HK-2 (cell line): ENCODE measurements at regions not wholly inside any gene's neighbourhood (a gene's known extent, or its start where the extent isn't known, plus 50 kb on each side); places are given as distances from the start of the nearest gene placed in this dataset.

ENCODE experiments used
- DNase-seq: peaks from one replicate; pipeline ENCODE4 v3.0.0-alpha.2; 2018; ENCODE audit not compliant: unreplicated experiment

DNA sequence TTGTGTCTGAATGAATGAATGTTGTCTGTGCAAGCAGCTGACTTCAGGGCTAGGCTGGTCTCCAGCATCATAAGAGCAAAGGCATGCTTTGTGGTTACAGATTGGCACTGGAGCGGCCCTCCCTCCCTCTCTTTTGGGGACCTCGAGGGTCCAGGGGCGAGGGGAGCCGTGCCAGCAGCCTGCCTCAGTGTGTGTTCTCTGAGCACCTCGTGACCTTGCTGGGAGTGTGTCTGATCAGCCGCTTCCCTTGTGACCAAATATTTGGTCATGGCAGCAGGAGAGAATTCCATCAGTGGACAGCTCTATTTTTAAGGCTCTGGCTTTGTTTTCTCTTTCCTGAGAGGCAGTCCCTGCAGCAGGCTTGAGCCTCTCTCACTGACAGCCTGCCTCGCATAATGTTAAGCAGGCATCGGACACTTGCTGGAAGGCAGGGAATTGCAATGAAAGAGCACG, 329.7 kb downstream of the UQCRFS1 start:
- DNase-seq: no peak

DNA sequence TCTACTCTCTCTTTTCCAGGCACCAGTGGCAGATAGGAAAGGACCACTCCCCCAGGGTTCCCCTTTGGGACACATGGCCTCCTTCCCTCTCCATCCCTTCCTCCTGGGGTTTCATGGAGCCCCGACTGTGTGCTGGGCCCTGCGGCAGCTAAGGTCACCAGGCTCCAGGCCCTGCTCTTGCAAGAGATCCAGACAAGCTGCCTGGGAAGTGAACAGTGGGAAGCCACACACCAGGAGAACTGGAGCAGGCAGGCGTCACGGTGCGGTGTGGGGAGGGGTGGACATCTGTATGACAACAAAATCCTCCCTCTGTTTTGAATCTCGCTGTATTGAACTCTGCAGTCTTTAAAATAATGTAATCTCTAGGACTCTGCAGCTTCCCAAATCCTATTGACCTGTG, 330.1 kb downstream of the UQCRFS1 start:
- no peak for DNase-seq

DNA sequence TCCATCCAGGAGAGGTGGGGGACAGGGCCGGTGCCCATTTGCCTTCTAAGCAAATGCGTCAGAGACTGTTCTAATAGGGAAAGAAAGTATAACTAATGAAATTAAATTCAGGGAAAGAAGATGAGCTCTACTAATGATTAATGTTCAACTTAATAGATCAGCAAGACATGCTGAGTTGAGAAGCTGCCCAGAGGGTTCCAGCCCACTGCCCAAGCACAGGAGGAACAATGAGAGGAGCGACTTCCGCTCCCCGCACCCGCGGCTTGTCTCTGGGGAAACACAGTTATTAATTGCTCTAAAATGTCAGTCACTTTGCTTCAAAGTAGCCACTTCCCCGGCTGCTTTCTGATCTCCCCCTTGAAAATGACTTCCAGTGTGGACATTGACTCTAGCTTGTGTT, 331.3 kb downstream of the UQCRFS1 start:
- DNase-seq: peak; percentile 60

DNA sequence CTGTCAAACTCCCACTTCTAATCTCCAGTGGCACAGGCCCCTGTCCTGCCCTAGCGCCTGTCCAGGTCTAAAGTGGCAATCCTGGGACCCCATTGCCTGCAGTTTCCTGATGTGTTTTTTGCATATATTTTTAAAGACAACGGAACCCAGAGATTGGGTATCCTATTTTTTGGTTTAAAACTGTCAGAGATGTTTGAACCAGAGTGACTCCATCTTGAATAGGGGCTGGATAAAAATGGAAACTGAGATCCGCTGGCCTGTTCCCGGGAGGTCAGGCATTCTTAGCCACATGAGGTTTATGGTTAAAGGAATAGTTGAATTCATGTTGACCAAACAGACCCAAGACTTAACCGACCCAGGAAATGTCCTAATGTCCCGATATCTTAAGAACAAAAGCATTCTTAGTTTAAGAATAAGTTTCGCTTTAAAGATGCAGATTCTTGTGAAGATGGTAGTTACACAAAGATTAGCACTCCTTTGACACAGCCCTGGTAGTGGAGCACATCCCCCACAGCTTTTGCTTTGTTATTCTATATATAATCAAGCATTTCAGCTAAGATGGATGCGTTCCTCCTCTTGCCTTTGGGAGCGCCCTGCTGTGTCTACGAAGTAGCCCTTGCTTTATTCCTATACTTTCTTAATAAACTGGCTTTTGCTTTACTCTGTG, 332.1 kb downstream of the UQCRFS1 start:
- DNase-seq: no peak

DNA sequence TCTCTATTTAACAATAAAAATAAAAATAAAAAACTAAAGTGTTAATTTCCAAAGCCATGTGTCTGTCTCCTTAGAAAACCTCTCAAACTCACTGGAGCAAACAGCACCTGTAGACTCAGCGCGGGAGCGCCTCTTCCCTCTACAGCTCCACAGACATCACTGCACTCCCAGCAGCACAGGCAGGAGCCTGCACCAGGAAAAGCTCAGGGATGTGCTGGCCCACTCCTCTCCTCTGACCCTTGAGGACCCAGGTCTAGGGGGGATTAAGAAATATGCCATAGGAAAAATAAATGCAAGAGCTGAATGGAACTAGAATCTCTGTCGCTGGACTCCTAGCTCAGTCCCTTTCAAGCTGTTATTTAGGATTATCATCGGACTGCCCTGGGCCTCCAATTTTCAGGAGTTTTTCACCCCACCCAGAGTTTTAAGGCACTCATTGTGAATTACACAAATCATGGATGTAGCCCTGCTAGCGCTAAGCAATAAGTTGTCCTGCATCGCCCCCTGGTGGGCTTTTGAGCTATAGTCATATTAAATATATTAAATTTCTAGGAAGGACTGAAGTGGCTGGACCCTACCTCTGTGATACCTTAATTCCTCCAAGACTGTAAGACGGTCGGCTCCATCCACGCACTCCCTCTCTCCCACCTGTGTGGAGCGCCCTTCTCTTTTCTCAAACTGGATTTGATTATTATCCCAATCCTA, 333.9 kb downstream of the UQCRFS1 start:
- DNase-seq: peak; percentile 62

DNA sequence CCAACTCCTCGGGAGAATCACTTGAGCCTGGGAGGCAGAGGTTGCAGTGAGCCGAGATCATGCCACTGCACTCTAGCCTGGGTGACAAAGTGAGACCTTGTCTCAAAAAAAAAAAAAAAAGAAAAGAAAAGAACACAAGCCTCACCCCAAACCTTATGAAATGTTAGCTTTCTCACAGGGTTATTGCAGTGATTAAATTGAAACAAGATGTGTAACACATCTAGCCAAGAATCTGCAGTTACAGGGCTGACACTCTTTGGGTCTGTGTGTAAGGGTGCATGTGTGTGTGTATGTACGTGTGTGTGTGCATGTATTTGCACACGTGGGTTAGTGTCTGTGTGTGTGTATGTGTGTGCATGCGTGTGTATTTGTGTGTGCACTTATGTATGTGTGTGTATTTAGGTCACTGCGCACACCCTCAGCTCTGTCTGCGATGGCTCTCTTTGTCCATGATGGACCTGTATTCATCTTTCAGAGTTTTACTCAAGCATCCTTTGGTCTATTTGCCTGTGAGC, 336.3 kb downstream of the UQCRFS1 start:
- no peak for DNase-seq

DNA sequence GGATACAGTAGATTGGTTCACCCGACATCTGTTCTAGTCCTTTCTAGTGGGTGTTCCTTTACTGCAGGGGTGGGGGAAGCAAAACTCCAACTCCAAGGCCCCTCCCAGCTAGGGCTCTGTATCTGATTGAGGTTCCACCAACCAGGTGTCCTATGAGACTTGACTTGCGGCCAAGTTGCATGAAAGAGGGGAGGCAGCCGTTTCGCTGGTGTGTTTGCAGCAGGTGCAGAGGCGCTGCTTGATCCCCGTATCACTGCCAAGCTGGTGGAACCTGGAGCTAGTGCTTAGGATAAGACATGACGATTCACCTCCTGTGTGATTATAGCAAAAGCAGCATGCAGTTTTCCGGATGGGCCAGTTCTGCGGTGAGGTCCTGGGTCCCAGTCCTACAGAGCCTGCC, 338.2 kb downstream of the UQCRFS1 start:
- DNase-seq: no peak

DNA sequence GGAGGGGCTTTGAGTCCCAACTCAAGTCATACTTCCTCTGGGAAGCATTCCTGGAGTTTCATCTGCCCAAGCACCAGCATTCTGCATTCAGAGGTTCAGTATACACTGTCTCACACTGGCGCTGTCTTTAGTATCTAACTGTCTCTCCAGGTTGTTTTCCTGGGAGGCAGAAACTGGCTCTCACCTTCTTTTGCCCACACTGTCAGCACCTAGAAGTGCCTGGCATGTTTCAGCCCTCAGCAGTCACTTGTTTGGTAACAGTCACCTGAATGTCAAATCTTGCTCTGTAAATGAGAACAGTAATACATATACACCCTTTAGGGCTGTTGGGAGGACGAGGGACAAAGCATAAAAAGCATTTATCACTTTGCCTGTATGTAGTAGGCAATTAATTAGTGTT, 339.6 kb downstream of the UQCRFS1 start:
- no peak for DNase-seq

DNA sequence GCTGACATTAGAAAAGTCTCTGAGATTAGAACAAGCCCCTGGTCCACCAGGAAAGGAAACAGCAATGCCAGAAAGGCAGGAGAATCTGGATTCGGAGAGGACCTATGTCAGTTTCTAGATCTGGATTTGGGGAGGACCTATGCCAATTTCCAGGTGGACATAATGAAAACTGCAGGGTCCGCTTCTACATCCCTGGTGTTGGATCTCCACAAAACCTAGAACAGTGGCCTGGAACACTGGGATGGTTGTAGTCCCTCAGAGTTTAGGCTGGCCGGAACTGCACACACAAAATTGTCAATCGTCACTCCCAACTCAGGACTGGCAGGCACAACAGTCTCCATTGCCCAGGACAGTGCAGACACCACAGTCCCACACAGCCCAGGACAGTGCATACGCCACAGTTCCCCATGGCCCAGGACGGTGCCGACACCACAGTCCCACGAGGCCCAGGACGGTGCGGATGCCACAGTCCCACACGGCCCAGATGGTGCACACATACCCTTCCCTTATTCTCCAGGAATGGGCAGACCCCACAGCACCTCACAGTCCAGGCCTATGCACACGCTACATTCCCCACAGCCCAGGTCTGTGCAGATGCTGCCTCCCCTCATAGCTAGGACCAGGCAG, 341.7 kb downstream of the UQCRFS1 start:
- no peak for DNase-seq

DNA sequence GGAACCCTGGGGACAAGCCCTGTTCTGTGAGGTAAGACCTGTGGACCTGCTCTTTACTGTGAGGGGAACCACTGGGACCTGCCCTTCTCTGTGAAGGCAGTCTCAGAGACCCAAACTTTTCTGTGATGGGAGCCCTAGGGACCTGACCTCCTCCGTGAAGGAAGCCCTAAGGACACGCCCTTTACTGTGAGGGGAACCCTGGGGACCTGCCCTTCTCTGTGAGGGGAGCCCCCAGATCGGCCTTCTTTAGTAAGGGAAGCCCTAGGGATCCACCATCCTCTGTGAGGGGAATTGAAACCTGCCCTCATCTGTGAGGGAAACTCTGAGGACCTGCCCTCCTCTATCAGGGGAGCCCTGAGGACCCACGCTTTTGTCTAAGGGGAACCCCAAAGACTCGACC, 343.5 kb downstream of the UQCRFS1 start:
- no peak for DNase-seq

DNA sequence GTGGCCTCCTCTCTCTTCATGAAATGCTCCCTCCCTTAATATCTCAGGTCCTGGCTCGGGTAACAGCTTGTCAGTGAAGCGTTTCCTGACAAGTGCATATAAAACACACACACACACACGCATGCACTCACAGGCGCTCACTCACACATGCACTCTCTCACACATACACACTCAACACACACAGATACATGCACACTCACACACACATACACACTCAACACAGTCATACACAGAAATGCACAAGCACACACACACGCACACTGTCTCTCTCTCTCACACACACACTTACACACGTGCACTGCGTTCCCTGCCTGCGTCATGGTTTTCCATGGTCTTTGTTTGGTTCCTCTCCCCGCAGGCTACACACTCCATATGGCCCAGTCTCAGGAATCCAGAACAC, 344.1 kb downstream of the UQCRFS1 start:
- DNase-seq: no peak

DNA sequence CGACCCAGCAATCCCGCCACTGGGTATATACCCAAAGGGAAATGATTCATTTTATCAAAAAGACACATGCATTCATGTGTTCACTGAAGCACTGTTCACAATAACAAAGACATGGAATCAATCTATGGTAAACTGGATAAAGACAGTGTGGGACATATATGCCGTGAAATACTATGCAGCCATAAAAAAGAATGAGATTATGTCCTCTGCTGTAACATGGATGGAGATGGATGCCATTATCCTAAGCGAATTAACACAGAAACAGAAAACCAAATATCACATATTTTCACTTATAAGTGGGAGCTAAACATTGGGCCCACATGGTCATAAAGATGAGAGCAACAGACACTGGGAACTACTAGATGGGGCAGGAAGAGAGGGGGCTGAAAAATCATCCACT, 345.0 kb downstream of the UQCRFS1 start:
- DNase-seq: no peak

DNA sequence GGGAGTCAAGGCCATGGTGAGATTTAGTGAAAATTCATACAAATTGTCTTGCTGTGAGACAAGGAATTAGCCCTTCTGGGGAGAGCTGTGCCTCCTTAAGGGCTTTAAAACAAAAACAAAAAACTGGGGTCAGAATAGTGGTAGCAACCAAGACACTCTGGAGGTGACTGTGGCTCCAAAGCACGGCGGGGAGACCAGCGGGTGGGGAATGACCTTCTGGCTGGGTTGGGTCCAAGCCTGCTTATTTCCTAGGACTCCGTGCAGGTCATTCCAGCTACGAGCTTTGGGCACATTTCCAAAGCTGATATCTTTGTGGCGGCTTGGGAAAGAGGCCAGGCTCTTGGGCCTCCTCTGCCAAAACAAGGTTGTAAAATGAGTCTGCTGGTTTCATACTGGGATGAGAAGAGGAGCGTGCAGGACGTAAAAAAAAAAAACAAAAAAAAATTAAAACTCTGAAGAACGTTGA, 348.3 kb downstream of the UQCRFS1 start:
- DNase-seq: no peak

DNA sequence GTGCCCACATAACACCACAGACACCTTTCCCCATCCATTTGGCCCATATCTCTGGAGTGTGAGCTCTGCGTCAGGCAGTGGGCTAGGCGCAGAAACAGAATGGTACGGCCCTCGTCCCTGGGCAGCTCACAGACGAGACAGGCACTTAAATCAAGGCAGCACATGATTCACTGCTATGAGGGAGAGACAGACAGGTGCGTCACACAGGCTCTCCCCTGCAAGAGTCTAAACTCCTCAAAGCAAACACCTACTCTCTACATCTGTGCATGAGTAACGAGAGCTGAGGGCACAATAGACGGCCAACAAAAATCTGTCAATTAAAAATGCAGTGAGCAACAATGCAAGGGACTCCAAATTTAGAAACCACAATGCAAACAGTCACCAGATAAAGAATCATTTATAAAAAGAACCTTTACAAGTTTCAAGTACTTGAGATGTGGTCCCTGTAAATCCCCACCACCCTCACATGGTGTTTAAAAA, 348.9 kb downstream of the UQCRFS1 start:
- DNase-seq: no peak

DNA sequence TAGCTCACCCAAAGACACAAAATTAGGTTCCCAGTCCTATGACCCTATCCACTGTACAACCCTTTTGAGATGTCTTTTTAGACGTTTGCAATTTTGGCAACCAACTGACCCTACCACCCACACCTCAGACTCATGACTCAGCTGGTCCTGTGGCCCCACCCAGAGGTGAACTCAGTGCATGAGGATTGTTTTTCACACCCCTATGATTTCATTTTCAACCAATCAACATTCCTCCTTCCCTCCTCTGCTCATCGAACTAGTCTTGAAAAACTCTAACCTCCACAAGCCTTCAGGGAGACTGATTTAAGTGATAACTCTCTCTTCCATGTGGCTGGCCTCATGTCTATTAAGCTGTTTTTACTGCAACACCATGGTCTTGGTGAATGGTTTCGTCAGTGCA, 350.7 kb downstream of the UQCRFS1 start:
- no peak for DNase-seq

DNA sequence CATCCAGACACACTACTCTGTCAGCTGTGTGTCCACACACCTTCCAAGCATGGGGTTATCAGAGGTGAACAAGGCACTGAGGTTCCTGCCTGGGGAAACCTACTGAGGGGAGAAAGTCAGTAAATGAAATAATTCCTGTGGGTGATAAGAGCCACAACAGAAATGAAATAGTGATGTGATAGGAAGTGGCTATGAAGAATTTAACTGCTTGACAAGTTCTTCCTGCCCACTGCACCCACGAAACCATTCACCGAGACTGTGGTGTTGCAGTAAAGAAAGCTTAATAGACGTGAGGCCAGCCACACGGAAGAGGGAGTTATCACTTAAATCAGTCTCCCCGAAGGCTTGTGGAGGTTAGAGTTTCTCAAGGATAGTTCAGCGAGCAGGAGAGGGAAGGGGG, 353.1 kb downstream of the UQCRFS1 start:
- DNase-seq: no peak

DNA sequence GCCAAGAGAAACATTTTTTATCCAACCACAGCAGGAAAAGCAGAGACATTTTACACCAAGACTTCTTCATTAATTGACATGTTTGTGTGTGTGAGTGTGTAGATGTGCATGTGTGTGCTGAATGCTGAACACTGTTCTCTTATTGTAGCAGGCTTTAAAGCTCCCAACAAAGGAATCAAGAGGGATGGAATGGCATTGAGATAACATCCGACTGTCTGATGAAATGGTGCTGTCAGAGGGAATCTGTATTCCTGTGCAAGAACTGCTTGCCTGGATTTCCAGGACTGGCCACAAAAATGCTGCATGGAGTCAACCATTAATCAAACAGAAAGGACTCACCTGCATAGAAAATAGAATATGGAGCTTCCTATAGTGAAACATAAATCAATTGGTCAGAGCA, 354.0 kb downstream of the UQCRFS1 start:
- no peak for DNase-seq

DNA sequence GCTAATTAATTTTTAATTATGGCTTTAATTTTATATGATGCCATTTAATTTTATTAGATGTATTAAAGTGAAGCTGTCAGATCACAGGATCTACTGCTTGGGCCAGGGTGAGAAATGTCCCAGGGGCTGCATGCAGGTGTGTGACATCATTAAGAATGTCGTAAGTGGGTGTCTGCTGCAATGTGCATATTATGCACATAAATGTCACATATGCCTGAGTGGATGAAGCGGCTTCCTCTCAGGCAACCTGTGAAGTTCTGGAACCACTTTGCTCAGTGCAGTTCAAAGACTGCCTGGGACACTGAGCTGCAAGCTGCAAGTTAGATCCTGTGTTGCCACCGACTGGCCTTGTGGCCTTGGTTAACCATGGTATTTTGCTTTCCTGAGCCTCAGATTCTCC, 355.0 kb downstream of the UQCRFS1 start:
- DNase-seq: no peak

DNA sequence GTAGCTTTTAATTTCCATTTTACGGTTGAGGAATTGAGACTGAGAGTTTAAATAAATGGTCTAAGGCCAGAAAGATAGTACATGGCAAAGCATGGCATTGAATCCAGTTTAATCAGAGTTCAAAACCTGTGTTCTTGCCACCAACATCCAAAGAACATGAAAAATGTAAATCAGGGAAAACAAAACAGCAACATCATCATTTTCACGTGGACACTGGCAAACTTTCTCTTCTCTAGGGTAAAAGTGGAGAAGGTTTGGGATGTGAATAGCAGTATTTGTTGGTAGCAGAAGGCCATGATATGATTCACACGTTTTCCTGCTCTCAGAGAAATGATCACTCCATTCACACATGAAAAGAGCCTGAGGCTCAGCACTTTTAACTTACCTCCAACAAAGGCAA, 357.7 kb downstream of the UQCRFS1 start:
- DNase-seq: no peak

DNA sequence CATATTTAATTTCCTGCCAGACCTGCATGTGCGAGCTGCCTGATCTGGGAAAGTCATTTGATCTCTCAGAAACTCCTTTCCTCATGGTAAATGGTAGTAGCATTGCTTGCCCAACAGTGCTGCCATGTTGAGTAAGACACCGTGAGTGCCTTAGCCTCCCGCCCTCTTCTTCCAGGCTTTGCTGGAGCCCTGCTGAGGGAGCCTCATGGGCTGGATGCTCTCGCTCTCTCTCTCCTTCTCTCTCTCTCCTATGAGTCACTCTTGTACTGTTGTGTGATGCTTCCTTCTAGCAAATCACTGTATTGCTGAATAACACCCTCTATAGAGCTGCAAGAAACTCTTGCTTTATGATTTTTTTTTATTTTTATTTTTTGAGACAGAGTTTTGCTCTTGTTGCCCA, 365.5 kb downstream of the UQCRFS1 start:
- DNase-seq: peak; percentile 2

DNA sequence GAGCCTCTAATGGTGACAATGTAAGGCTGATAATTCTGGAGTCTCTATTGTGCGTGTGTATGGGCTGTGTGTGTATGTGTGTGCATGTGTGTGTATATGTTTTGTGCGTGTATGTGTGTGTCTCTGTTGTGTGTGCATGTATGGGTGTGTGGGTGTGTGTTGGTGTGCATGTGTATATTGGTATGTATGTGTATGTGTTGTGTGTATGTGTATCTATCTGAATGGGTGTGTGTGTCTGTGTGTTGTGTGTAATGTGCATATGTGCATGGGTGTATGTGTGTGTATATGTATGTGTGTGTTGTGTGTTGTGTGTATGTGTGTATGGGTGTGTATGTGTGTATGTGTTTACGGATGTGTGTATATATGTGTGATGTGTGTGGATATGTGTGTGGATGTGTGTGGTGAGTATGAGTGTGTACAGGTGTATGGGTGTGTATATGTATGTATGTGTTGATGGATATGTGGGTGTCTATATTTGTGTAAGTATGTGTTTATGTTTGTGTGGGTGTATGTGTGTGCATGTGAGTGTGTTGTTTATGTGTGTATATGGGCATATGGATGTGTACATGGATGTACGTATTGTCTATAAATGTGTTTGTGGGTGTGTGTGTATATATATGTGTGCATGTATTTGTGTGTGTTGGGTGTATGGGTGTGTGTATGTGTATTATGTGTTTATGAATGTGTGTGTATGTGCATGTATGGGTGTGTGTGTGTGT, 366.7 kb downstream of the UQCRFS1 start:
- DNase-seq: no peak
